Stimulated activated memory B cell treated with anti-CD40 and anti-IgM and Interleukin-4, amounts not matched to agents 10 μg/mL and 1 μg/mL and 100 μg/mL, for 72 hours (primary cell): ENCODE measurements at regions not wholly inside any gene's neighbourhood (a gene's known extent, or its start where the extent isn't known, plus 50 kb on each side); places are given as distances from the start of the nearest gene placed in this dataset.
"Not testable (repeated sequence)": the region's sequence is repeated elsewhere in the genome, so short reads cannot be mapped to it uniquely, and the experiment has no call there.

ENCODE experiments used
- ATAC-seq: fragments of 150-1000 bp; cut with Tn5 transposase; 2 replicates; pipeline ENCODE4 v1.10.0; 2021
- H3K27ac Mint-ChIP-seq: one replicate; pipeline ENCODE4 v1.8.0; 2022; ENCODE audit warnings: mild to moderate bottlenecking, mixed read lengths
- H3K27me3 Mint-ChIP-seq: one replicate; pipeline ENCODE4 v1.8.0; 2022; ENCODE audit warnings: mixed read lengths
- H3K36me3 Mint-ChIP-seq: one replicate; pipeline ENCODE4 v1.8.0; 2022; ENCODE audit warnings: mixed read lengths
- H3K4me1 Mint-ChIP-seq: one replicate; pipeline ENCODE4 v1.8.0; 2022; ENCODE audit warnings: mixed read lengths
- H3K4me3 Mint-ChIP-seq: one replicate; pipeline ENCODE4 v1.8.0; 2022; ENCODE audit warnings: mild to moderate bottlenecking, moderate library complexity, mixed read lengths
- H3K9me3 Mint-ChIP-seq: one replicate; pipeline ENCODE4 v1.8.0; 2022; ENCODE audit warnings: mixed read lengths

- Mint-ChIP-seq H3K4me1 (no peaks in the 10 kb centered on the region), H3K27ac (no peak overlapping the region), H3K27me3 (peaks cover 42% of the 10 kb centered on the region), H3K9me3 (no peaks in the 10 kb centered on the region), H3K4me3 (no peak overlapping the region), H3K36me3 (no peaks in the 10 kb centered on the region)
- ATAC-seq: no peak
Measured at GRCh38 chr21:32868631-32869454, 97.3 kb upstream of the PAXBP1 start.

- H3K27ac Mint-ChIP-seq: no peak overlapping the region
- no peak overlapping the region for H3K4me3 Mint-ChIP-seq
- no peaks in the 10 kb centered on the region for H3K9me3 Mint-ChIP-seq
- ATAC-seq: no peak
- peaks cover 43% of the 10 kb centered on the region for H3K27me3 Mint-ChIP-seq
- H3K4me1 Mint-ChIP-seq: no peaks in the 10 kb centered on the region
- no peaks in the 10 kb centered on the region for H3K36me3 Mint-ChIP-seq
Measured at GRCh38 chr21:32869459-32869858, 97.9 kb upstream of the PAXBP1 start.

- no peak for ATAC-seq
- Mint-ChIP-seq H3K36me3 (no peaks in the 10 kb centered on the region), H3K4me1 (no peaks in the 10 kb centered on the region), H3K4me3 (no peak overlapping the region), H3K27ac (no peak overlapping the region), H3K27me3 (peaks cover 58% of the 10 kb centered on the region), H3K9me3 (no peaks in the 10 kb centered on the region)
Measured at GRCh38 chr21:32876426-32876825, 104.9 kb upstream of the PAXBP1 start.

GRCh38 chr21:32877888-32878287, 106.3 kb upstream of the PAXBP1 start:
- not testable (repeated sequence) for H3K27ac Mint-ChIP-seq, H3K4me1 Mint-ChIP-seq, ATAC-seq, H3K9me3 Mint-ChIP-seq, H3K4me3 Mint-ChIP-seq, H3K36me3 Mint-ChIP-seq
- H3K27me3 Mint-ChIP-seq: peaks cover 54% of the 10 kb centered on the region

- no peak for ATAC-seq
- no peak overlapping the region for H3K27ac Mint-ChIP-seq
Measured at GRCh38 chr21:32878661-32879060, 107.1 kb upstream of the PAXBP1 start.

GRCh38 chr21:32881458-32881857, 109.9 kb upstream of the PAXBP1 start:
- Mint-ChIP-seq H3K27ac (no peak overlapping the region), H3K36me3 (no peaks in the 10 kb centered on the region), H3K4me3 (no peak overlapping the region), H3K27me3 (peaks cover 45% of the 10 kb centered on the region), H3K9me3 (no peaks in the 10 kb centered on the region), H3K4me1 (no peaks in the 10 kb centered on the region)
- ATAC-seq: no peak

More at GRCh38 chr21:32878661-32879060, 107.1 kb upstream of the PAXBP1 start:
- peaks cover 54% of the 10 kb centered on the region for H3K27me3 Mint-ChIP-seq
- H3K4me3 Mint-ChIP-seq: no peak overlapping the region
- H3K4me1 Mint-ChIP-seq: no peaks in the 10 kb centered on the region
- no peaks in the 10 kb centered on the region for H3K36me3 Mint-ChIP-seq
- no peaks in the 10 kb centered on the region for H3K9me3 Mint-ChIP-seq

GRCh38 chr21:32884062-32884461, 112.5 kb upstream of the PAXBP1 start:
- Mint-ChIP-seq H3K4me3 (no peak overlapping the region), H3K36me3 (no peaks in the 10 kb centered on the region)

GRCh38 chr21:32886339-32886738, 114.8 kb upstream of the PAXBP1 start:
- Mint-ChIP-seq H3K9me3 (no peaks in the 10 kb centered on the region), H3K36me3 (no peaks in the 10 kb centered on the region), H3K4me3 (no peak overlapping the region), H3K27me3 (peaks cover 47% of the 10 kb centered on the region), H3K27ac (no peak overlapping the region), H3K4me1 (no peaks in the 10 kb centered on the region)
- ATAC-seq: no peak

More at GRCh38 chr21:32884062-32884461, 112.5 kb upstream of the PAXBP1 start:
- no peak for ATAC-seq
- H3K9me3 Mint-ChIP-seq: no peaks in the 10 kb centered on the region
- H3K27me3 Mint-ChIP-seq: peaks cover 41% of the 10 kb centered on the region
- no peaks in the 10 kb centered on the region for H3K4me1 Mint-ChIP-seq
- H3K27ac Mint-ChIP-seq: no peak overlapping the region

- no peak overlapping the region for H3K27ac Mint-ChIP-seq
- no peak overlapping the region for H3K4me3 Mint-ChIP-seq
- no peaks in the 10 kb centered on the region for H3K36me3 Mint-ChIP-seq
- H3K4me1 Mint-ChIP-seq: no peaks in the 10 kb centered on the region
- H3K27me3 Mint-ChIP-seq: peaks cover 46% of the 10 kb centered on the region
- peak; percentile 22 for ATAC-seq
- no peaks in the 10 kb centered on the region for H3K9me3 Mint-ChIP-seq
Measured at GRCh38 chr21:32887026-32887425, 115.5 kb upstream of the PAXBP1 start.

- ATAC-seq: no peak
- H3K4me3 Mint-ChIP-seq: no peak overlapping the region
- no peaks in the 10 kb centered on the region for H3K36me3 Mint-ChIP-seq
- no peaks in the 10 kb centered on the region for H3K9me3 Mint-ChIP-seq
- no peak overlapping the region for H3K27ac Mint-ChIP-seq
- H3K27me3 Mint-ChIP-seq: peaks cover 61% of the 10 kb centered on the region
- no peaks in the 10 kb centered on the region for H3K4me1 Mint-ChIP-seq
Measured at GRCh38 chr21:32888971-32889370, 117.4 kb upstream of the PAXBP1 start.

- H3K27me3 Mint-ChIP-seq: peaks cover 64% of the 10 kb centered on the region
- H3K27ac Mint-ChIP-seq: no peak overlapping the region
- H3K4me1 Mint-ChIP-seq: no peaks in the 10 kb centered on the region
- peaks cover 4% of the 10 kb centered on the region for H3K9me3 Mint-ChIP-seq
- H3K36me3 Mint-ChIP-seq: no peaks in the 10 kb centered on the region
- no peak for ATAC-seq
- no peak overlapping the region for H3K4me3 Mint-ChIP-seq
Measured at GRCh38 chr21:32889596-32889995, 118.0 kb upstream of the PAXBP1 start.

- Mint-ChIP-seq H3K27ac (no peak overlapping the region), H3K9me3 (peaks cover 4% of the 10 kb centered on the region), H3K27me3 (peaks cover 67% of the 10 kb centered on the region), H3K4me3 (no peak overlapping the region), H3K36me3 (no peaks in the 10 kb centered on the region), H3K4me1 (no peaks in the 10 kb centered on the region)
- ATAC-seq: no peak
Measured at GRCh38 chr21:32894321-32894720, 122.8 kb upstream of the PAXBP1 start.

GRCh38 chr21:32900814-32901213, 124.9 kb upstream of the OLIG2 start:
- H3K9me3 Mint-ChIP-seq: no peaks in the 10 kb centered on the region
- H3K27ac Mint-ChIP-seq: no peak overlapping the region
- no peaks in the 10 kb centered on the region for H3K4me1 Mint-ChIP-seq
- no peak for ATAC-seq
- peaks cover 64% of the 10 kb centered on the region for H3K27me3 Mint-ChIP-seq
- no peak overlapping the region for H3K4me3 Mint-ChIP-seq
- no peaks in the 10 kb centered on the region for H3K36me3 Mint-ChIP-seq

- H3K27me3 Mint-ChIP-seq: peaks cover 48% of the 10 kb centered on the region
- no peaks in the 10 kb centered on the region for H3K9me3 Mint-ChIP-seq
- no peak for ATAC-seq
- H3K4me3 Mint-ChIP-seq: no peak overlapping the region
- H3K4me1 Mint-ChIP-seq: no peaks in the 10 kb centered on the region
- no peaks in the 10 kb centered on the region for H3K36me3 Mint-ChIP-seq
- no peak overlapping the region for H3K27ac Mint-ChIP-seq
Measured at GRCh38 chr21:32907521-32907920, 118.2 kb upstream of the OLIG2 start.

GRCh38 chr21:32908534-32908933, 117.2 kb upstream of the OLIG2 start:
- Mint-ChIP-seq H3K27me3 (peaks cover 40% of the 10 kb centered on the region), H3K36me3 (no peaks in the 10 kb centered on the region), H3K4me1 (no peaks in the 10 kb centered on the region), H3K27ac (no peak overlapping the region), H3K4me3 (no peak overlapping the region), H3K9me3 (no peaks in the 10 kb centered on the region)
- ATAC-seq: no peak

- Mint-ChIP-seq H3K4me3 (no peak overlapping the region), H3K27me3 (peaks cover 39% of the 10 kb centered on the region), H3K9me3 (no peaks in the 10 kb centered on the region), H3K4me1 (no peaks in the 10 kb centered on the region), H3K36me3 (no peaks in the 10 kb centered on the region), H3K27ac (no peak overlapping the region)
- no peak for ATAC-seq
Measured at GRCh38 chr21:32909393-32909792, 116.3 kb upstream of the OLIG2 start.
